SK-N-MC (cell line): ENCODE measurements at regions not wholly inside any gene's neighbourhood (a gene's known extent, or its start where the extent isn't known, plus 50 kb on each side); places are given as distances from the start of the nearest gene placed in this dataset.

Experiments used
- DNase-seq: peaks from one replicate; pipeline ENCODE4 v3.0.0-alpha.2; 2011; ENCODE audit warnings: low read depth, low spot score
- H3K27ac ChIP-seq: fragments of 200-600 bp; sonication (generic); 2 replicates; pipeline ENCODE4 v1.5.1; 2016; ENCODE audit warnings: mixed run types
- H3K36me3 ChIP-seq: fragments of 200-600 bp; sonication (generic); 2 replicates; pipeline ENCODE4 v1.6.1; 2017; ENCODE audit warnings: antibody characterized with exemption, low read length, mixed read lengths; ENCODE audit not compliant: insufficient read depth
- H3K4me3 ChIP-seq: fragments of 200-600 bp; sonication (generic); 2 replicates; pipeline ENCODE4 v1.5.1; 2016
- H3K9ac ChIP-seq: fragments of 200-600 bp; sonication (generic); 2 replicates; pipeline ENCODE4 v1.8.0; 2017; ENCODE audit warnings: mixed run types, mixed read lengths; ENCODE audit not compliant: insufficient read length
- H3K9me3 ChIP-seq: fragments of 200-600 bp; sonication (generic); 2 replicates; pipeline ENCODE4 v1.6.1; 2017; ENCODE audit warnings: low read depth, mild to moderate bottlenecking, antibody characterized with exemption, low read length, moderate library complexity, mixed read lengths
- EZH2 ChIP-seq: fragments of 200-600 bp; sonication (generic); IDR thresholded peaks from one replicate; pipeline ENCODE4 v1.6.1; 2017; ENCODE audit warnings: antibody characterized with exemption
- FOXP2 ChIP-seq: optimal IDR thresholded peaks from 2 replicates; pipeline ENCODE3; 2011; ENCODE audit warnings: mild to moderate bottlenecking, moderate library complexity; ENCODE audit not compliant: insufficient read depth; ENCODE audit errors: extremely low read length, control extremely low read depth
- POLR2AphosphoS5 ChIP-seq: IDR thresholded peaks from 2 replicates; pipeline ENCODE4 v1.6.1; 2012; ENCODE audit warnings: mild to moderate bottlenecking, low read depth, low read length, borderline replicate concordance

DNA sequence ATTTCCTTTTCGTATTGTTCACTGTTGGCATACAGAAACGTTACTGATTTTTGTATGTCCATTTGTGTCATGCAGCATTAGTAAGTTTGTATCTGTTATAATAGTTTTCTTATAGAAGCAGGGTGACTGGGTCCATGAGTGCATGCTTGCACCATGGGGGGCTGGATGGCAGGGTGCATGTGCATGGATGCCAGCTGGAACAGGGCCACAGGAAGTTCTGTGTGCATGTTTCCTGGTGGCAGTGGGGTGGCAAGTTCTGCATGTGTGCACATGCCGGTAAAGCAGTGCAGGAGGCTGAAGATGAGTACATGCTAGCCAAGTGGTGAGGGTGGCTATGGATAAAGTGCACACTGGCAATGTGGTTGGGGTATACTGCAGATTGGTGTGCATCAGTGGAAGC, 468.0 kb upstream of the KLHL4 start:
- H3K4me3 ChIP-seq: no peak overlapping the region
- TF ChIP-seq POLR2AphosphoS5: no peak
- TF ChIP-seq FOXP2: no peak
- no peak for TF ChIP-seq EZH2
- H3K36me3 ChIP-seq: no peaks in the 10 kb centered on the region
- no peak overlapping the region for H3K27ac ChIP-seq
- DNase-seq: no peak
- H3K9ac ChIP-seq: no peak overlapping the region
- no peaks in the 10 kb centered on the region for H3K9me3 ChIP-seq

DNA sequence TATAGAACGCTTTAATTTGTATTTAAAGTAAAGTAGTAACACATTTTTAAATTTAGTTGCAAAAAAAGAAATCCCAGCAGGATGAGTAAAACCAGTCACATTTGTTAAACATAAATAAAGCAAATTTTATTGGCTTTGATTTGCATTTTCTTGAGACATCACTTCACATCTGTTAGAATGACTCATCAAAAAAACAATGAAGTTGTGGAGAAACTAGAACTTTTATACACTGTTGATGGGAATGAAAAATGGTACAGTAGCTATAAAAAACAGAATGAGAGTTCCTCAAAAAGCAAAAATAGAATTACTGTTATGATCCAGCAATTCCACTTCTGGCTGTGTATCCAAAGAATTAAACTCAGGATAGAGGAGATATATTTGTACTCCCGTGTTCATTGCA, 454.0 kb upstream of the KLHL4 start:
- H3K9me3 ChIP-seq: no peaks in the 10 kb centered on the region
- no peak overlapping the region for H3K27ac ChIP-seq
- TF ChIP-seq POLR2AphosphoS5: no peak
- no peak for TF ChIP-seq EZH2
- TF ChIP-seq FOXP2: no peak
- no peak overlapping the region for H3K9ac ChIP-seq
- H3K36me3 ChIP-seq: no peaks in the 10 kb centered on the region
- no peak overlapping the region for H3K4me3 ChIP-seq
- DNase-seq: no peak

DNA sequence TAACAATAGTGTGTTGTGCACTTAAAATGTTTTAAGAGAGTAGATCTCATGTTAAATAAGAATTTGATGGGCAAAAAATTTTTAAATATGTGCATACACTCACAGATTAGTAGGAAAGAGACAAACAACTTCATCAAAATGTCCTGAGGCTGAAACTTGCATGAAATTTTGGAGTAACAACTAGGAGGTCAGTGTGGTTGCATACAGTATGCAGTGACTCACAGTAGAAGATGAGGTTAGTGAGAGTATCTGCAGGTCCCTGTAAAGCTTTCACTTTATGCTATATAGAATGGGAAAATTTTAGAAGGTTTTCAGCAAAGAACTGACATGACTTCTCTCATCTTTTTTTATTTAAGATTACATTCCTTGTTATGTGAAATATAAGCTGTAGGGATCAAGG, 453.1 kb upstream of the KLHL4 start:
- DNase-seq: no peak
- no peak for TF ChIP-seq FOXP2
- no peak for TF ChIP-seq EZH2
- no peak for TF ChIP-seq POLR2AphosphoS5
- no peak overlapping the region for H3K4me3 ChIP-seq
- no peak overlapping the region for H3K27ac ChIP-seq
- no peak overlapping the region for H3K9ac ChIP-seq
- no peaks in the 10 kb centered on the region for H3K9me3 ChIP-seq
- H3K36me3 ChIP-seq: no peaks in the 10 kb centered on the region

DNA sequence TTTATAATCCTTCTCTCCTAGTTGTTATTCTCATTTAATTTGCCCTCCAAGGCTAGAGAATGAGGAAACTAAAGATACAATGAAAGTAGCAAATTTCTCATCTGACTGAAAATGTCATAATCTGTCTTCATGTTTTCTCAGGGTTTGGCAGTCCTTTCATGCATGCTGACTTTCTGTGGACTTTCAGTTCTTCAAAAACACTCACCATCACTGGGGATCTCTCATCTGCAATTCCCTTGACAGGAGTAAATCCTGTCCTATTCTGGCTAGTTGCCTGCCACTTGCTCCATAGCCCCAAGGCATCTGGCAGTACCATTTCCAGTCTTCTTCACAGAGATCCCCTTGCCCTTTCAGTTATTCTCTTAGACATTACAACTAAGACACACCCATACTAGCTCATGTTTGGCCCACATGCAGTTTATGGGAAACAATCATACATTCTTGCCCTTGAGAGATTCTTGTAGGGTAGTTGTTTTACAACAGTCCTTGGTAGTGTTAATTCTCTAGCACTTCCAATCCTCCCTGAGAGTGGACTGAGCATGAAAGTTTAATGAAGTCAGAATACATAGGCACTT, 449.7 kb upstream of the KLHL4 start:
- TF ChIP-seq EZH2 (no peak), FOXP2 (no peak), POLR2AphosphoS5 (no peak)
- H3K27ac ChIP-seq: no peak overlapping the region
- DNase-seq: no peak
- H3K9ac ChIP-seq: no peak overlapping the region
- H3K9me3 ChIP-seq: no peaks in the 10 kb centered on the region
- H3K36me3 ChIP-seq: no peaks in the 10 kb centered on the region
- no peak overlapping the region for H3K4me3 ChIP-seq

DNA sequence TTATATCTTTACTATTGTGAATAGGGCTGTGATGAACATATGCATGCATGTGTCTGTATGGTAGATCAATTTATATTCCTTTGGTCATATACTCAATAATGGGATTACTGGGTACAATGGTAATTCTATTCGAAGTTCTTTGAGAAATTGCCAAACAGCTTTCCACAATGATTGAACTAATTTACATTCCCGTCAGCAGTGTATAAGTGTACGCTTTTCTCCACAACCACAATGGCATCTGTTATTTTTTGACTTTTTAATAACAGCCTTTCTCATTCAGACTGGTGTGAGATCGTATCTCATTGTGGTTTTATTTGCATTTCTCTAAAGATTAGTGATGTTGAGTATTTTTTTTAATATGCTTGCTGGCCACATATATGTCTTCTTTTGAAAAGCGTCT, 439.4 kb upstream of the KLHL4 start:
- TF ChIP-seq POLR2AphosphoS5 (no peak), EZH2 (no peak), FOXP2 (no peak)
- Histone ChIP-seq H3K36me3 (no peaks in the 10 kb centered on the region), H3K9ac (no peak overlapping the region), H3K9me3 (no peaks in the 10 kb centered on the region), H3K4me3 (no peak overlapping the region), H3K27ac (no peak overlapping the region)
- no peak for DNase-seq

DNA sequence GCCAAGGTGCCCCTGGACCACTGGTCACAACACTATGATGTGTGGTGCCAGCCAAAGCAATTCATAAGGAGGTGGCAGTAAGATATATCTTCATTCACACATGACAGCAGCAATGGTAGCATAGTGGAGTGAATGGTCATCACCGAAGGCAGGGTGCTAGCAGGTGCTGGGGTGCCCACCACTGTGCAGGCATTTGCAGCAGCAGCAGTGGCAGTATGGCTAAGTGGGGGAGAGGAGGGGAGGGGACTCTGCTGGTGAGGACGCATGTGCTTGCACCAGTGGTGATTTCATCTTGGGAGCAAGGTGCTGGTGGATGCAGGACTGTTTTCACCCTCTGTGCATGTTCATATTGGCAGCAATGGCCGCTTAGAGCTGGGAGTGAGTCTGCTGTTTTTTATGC, 419.1 kb upstream of the KLHL4 start:
- Histone ChIP-seq H3K9ac (no peak overlapping the region), H3K9me3 (no peaks in the 10 kb centered on the region), H3K36me3 (no peaks in the 10 kb centered on the region), H3K4me3 (no peak overlapping the region), H3K27ac (no peak overlapping the region)
- TF ChIP-seq POLR2AphosphoS5 (no peak), FOXP2 (no peak), EZH2 (no peak)
- no peak for DNase-seq

DNA sequence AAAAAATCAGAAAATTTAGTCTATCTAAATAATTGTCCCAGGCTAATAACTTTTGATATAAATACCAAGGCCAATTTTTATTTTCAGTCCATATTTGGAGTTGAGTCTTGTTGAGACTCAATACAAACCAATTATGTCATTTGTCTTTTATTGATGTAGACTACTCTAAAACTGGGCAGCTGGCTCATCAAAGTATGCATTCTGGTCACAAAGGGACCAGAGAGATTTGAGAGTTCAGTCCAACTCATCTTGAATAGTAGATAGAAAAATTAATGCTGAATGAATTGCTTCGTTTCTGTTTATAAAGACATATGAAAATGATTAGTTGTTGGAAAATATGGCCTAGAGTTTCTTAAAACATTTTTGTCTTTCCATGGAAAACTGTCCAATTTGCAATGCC, 412.5 kb upstream of the KLHL4 start:
- Histone ChIP-seq H3K9me3 (no peaks in the 10 kb centered on the region), H3K4me3 (no peak overlapping the region), H3K9ac (no peak overlapping the region), H3K27ac (no peak overlapping the region), H3K36me3 (no peaks in the 10 kb centered on the region)
- no peak for DNase-seq
- no peak for TF ChIP-seq POLR2AphosphoS5
- TF ChIP-seq FOXP2: no peak
- no peak for TF ChIP-seq EZH2

DNA sequence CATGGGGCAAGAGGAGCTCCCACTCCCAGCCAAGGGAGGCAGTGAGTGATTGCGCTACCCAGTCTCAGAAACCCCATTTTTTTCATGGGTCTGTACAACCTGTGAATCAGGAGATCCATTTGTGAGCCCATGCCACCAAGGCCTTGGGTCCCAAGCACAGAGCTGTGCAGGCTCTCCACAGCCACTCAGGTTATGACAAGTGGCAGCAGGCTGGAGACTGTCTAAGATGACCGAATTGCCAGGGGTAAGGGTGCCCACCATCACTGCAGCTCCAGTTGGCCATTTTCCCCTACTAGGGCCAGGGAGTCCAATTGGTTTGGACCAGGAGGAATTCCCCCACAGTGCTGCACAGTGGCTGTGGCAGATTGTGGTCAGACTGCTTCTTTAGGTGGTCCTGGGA, 407.5 kb upstream of the KLHL4 start:
- Histone ChIP-seq H3K4me3 (no peak overlapping the region), H3K36me3 (no peaks in the 10 kb centered on the region), H3K9me3 (no peaks in the 10 kb centered on the region), H3K9ac (no peak overlapping the region), H3K27ac (no peak overlapping the region)
- TF ChIP-seq POLR2AphosphoS5: no peak
- no peak for TF ChIP-seq EZH2
- TF ChIP-seq FOXP2: no peak
- DNase-seq: no peak
